Loucy (cell line): ENCODE measurements at regions not wholly inside any gene's neighbourhood (a gene's known extent, or its start where the extent isn't known, plus 50 kb on each side); places are given as distances from the start of the nearest gene placed in this dataset.

Experiments
- H2AFZ ChIP-seq: fragments of 200-600 bp; sonication (generic); 2 replicates; pipeline ENCODE4 v1.6.0; 2016; ENCODE audit warnings: antibody characterized with exemption, mild to moderate bottlenecking, low read length, moderate library complexity
- H3F3A ChIP-seq: fragments of 200-600 bp; 2 replicates; pipeline ENCODE4 v1.6.0; 2016; ENCODE audit warnings: antibody characterized with exemption, low read depth, mild to moderate bottlenecking
- H3K27me3 ChIP-seq: fragments of 200-600 bp; sonication (generic); 2 replicates; pipeline ENCODE4 v1.6.1; 2014; ENCODE audit warnings: low read length, mild to moderate bottlenecking; ENCODE audit not compliant: insufficient read depth, poor library complexity, severe bottlenecking
- H3K36me3 ChIP-seq: fragments of 200-600 bp; sonication (generic); 2 replicates; pipeline ENCODE4 v1.6.1; 2016; ENCODE audit warnings: low read length; ENCODE audit not compliant: insufficient read depth
- H3K4me1 ChIP-seq: fragments of 200-600 bp; sonication (generic); 2 replicates; pipeline ENCODE4 v1.5.1; 2014; ENCODE audit warnings: low read length, mild to moderate bottlenecking; ENCODE audit not compliant: insufficient read depth, poor library complexity, severe bottlenecking
- H3K4me2 ChIP-seq: fragments of 200-600 bp; sonication (generic); 2 replicates; pipeline ENCODE4 v1.6.0; 2014; ENCODE audit warnings: antibody characterized with exemption, low read length, low read depth, mild to moderate bottlenecking; ENCODE audit not compliant: poor library complexity, severe bottlenecking
- H3K4me3 ChIP-seq: fragments of 200-600 bp; sonication (generic); 2 replicates; pipeline ENCODE4 v1.5.1; 2014; ENCODE audit warnings: low read length, mild to moderate bottlenecking, mixed read lengths; ENCODE audit not compliant: poor library complexity, severe bottlenecking
- H3K79me2 ChIP-seq: fragments of 200-600 bp; sonication (generic); 2 replicates; pipeline ENCODE4 v1.6.1; 2014; ENCODE audit warnings: low read length; ENCODE audit not compliant: insufficient read depth
- H3K9ac ChIP-seq: fragments of 200-600 bp; sonication (generic); 2 replicates; pipeline ENCODE4 v1.6.0; 2014; ENCODE audit warnings: mild to moderate bottlenecking, low read depth, low read length, moderate library complexity; ENCODE audit not compliant: poor library complexity, severe bottlenecking
- H3K9me2 ChIP-seq: fragments of 200-600 bp; sonication (generic); replicated peaks from 2 replicates; pipeline ENCODE4 v1.6.1; 2016; ENCODE audit warnings: low read depth, low read length, mixed read lengths
- H3K9me3 ChIP-seq: fragments of 200-600 bp; sonication (generic); 2 replicates; pipeline ENCODE4 v1.6.1; 2014; ENCODE audit warnings: mild to moderate bottlenecking, antibody characterized with exemption, low read length, low read depth; ENCODE audit not compliant: insufficient read depth
- H4K20me1 ChIP-seq: fragments of 200-600 bp; sonication (generic); 2 replicates; pipeline ENCODE4 v1.6.0; 2014; ENCODE audit warnings: antibody characterized with exemption, low read length, mild to moderate bottlenecking; ENCODE audit not compliant: insufficient read depth, poor library complexity, severe bottlenecking
- CTCF ChIP-seq: fragments of 200-600 bp; sonication (generic); conservative IDR thresholded peaks from 2 replicates; pipeline ENCODE4 v1.5.1; 2014; ENCODE audit warnings: mild to moderate bottlenecking, antibody characterized with exemption, low read length
- EZH2phosphoT487 ChIP-seq: fragments of 200-600 bp; IDR thresholded peaks from 2 replicates; pipeline ENCODE4 v1.6.1; 2018; ENCODE audit warnings: antibody characterized with exemption, mild to moderate bottlenecking, moderate library complexity, borderline replicate concordance

GRCh38 chr6:93701526-93701925 is 282.2 kb upstream of the EPHA7 start:
- Histone ChIP-seq H3K79me2 (no peaks in the 10 kb centered on the region), H3F3A (no peaks in the 10 kb centered on the region), H4K20me1 (no peaks in the 10 kb centered on the region), H3K9me2 (no peaks in the 10 kb centered on the region), H3K27me3 (no peaks in the 10 kb centered on the region), H3K36me3 (no peaks in the 10 kb centered on the region), H2AFZ (no peak overlapping the region), H3K4me3 (no peak overlapping the region), H3K9ac (no peak overlapping the region), H3K4me1 (no peaks in the 10 kb centered on the region), H3K9me3 (no peaks in the 10 kb centered on the region), H3K4me2 (no peak overlapping the region)
- TF ChIP-seq EZH2phosphoT487: no peak
- no peak for TF ChIP-seq CTCF

- no peaks in the 10 kb centered on the region for H3K9me2 ChIP-seq
- H3K9ac ChIP-seq: no peak overlapping the region
- H3K4me2 ChIP-seq: no peak overlapping the region
- H3K79me2 ChIP-seq: no peaks in the 10 kb centered on the region
- H2AFZ ChIP-seq: no peak overlapping the region
- no peaks in the 10 kb centered on the region for H3K36me3 ChIP-seq
- H3K27me3 ChIP-seq: no peaks in the 10 kb centered on the region
- no peaks in the 10 kb centered on the region for H3K4me1 ChIP-seq
- no peaks in the 10 kb centered on the region for H3K9me3 ChIP-seq
- TF ChIP-seq EZH2phosphoT487 (no peak), CTCF (no peak)
- H3K4me3 ChIP-seq: no peak overlapping the region
- H4K20me1 ChIP-seq: no peaks in the 10 kb centered on the region
- H3F3A ChIP-seq: no peaks in the 10 kb centered on the region
Observed at GRCh38 chr6:93685494-93685893, 266.1 kb upstream of the EPHA7 start.

- Histone ChIP-seq H3K36me3 (no peaks in the 10 kb centered on the region), H2AFZ (no peak overlapping the region), H3K4me1 (peaks cover 5% of the 10 kb centered on the region), H3K79me2 (no peaks in the 10 kb centered on the region), H3K4me2 (no peak overlapping the region), H3K9me3 (no peaks in the 10 kb centered on the region), H3K4me3 (no peak overlapping the region), H3K9me2 (no peaks in the 10 kb centered on the region), H3K27me3 (no peaks in the 10 kb centered on the region), H3F3A (no peaks in the 10 kb centered on the region), H3K9ac (no peak overlapping the region), H4K20me1 (no peaks in the 10 kb centered on the region)
- no peak for TF ChIP-seq CTCF
Observed at GRCh38 chr6:93684339-93684738, 265.0 kb upstream of the EPHA7 start.
